ENCODE measurements at regions not wholly inside any gene's neighbourhood (a gene's known extent, or its start where the extent isn't known, plus 50 kb on each side); places are given as distances from the start of the nearest gene placed in this dataset.

GRCh38 chr2:19033240-19033639 lies 325.2 kb downstream of the OSR1 start:
- Mint-ChIP-seq H3K36me3 (ENCODE audit: low read depth, unreplicated experiment) (no peaks in the 10 kb centered on the region), H3K4me3 (ENCODE audit: unreplicated experiment) (no peak overlapping the region), H3K27ac (ENCODE audit: unreplicated experiment) (no peak overlapping the region), H3K9me3 (ENCODE audit: unreplicated experiment) (no peaks in the 10 kb centered on the region), H3K27me3 (ENCODE audit: unreplicated experiment) (no peaks in the 10 kb centered on the region), H3K4me1 (ENCODE audit: unreplicated experiment) (no peaks in the 10 kb centered on the region)
- DNase-seq (ENCODE audit: low spot score): no peak
- no peak for TF ChIP-seq CTCF (IDR thresholded peaks at IDR 0.05; ENCODE audit: unreplicated experiment)

- H3K36me3 Mint-ChIP-seq (ENCODE audit: low read depth, unreplicated experiment): no peaks in the 10 kb centered on the region
- H3K4me1 Mint-ChIP-seq (ENCODE audit: unreplicated experiment): no peaks in the 10 kb centered on the region
- H3K4me3 Mint-ChIP-seq (ENCODE audit: unreplicated experiment): no peak overlapping the region
- no peak overlapping the region for H3K27ac Mint-ChIP-seq (ENCODE audit: unreplicated experiment)
- no peaks in the 10 kb centered on the region for H3K9me3 Mint-ChIP-seq (ENCODE audit: unreplicated experiment)
- no peak for DNase-seq (ENCODE audit: low spot score)
- TF ChIP-seq CTCF (IDR thresholded peaks at IDR 0.05; ENCODE audit: unreplicated experiment): no peak
- no peaks in the 10 kb centered on the region for H3K27me3 Mint-ChIP-seq (ENCODE audit: unreplicated experiment)
These were observed 326.8 kb downstream of the OSR1 start for GRCh38 chr2:19031642-19032041.

GRCh38 chr2:19029655-19030054 lies 328.8 kb downstream of the OSR1 start:
- Mint-ChIP-seq H3K4me3 (ENCODE audit: unreplicated experiment) (no peak overlapping the region), H3K9me3 (ENCODE audit: unreplicated experiment) (no peaks in the 10 kb centered on the region), H3K4me1 (ENCODE audit: unreplicated experiment) (no peaks in the 10 kb centered on the region), H3K36me3 (ENCODE audit: low read depth, unreplicated experiment) (no peaks in the 10 kb centered on the region), H3K27ac (ENCODE audit: unreplicated experiment) (no peak overlapping the region), H3K27me3 (ENCODE audit: unreplicated experiment) (no peaks in the 10 kb centered on the region)
- no peak for TF ChIP-seq CTCF (IDR thresholded peaks at IDR 0.05; ENCODE audit: unreplicated experiment)
- DNase-seq (ENCODE audit: low spot score): no peak

GRCh38 chr2:19028587-19029375 lies 329.6 kb downstream of the OSR1 start:
- H3K27ac Mint-ChIP-seq (ENCODE audit: unreplicated experiment): no peak overlapping the region
- no peaks in the 10 kb centered on the region for H3K27me3 Mint-ChIP-seq (ENCODE audit: unreplicated experiment)
- TF ChIP-seq CTCF (IDR thresholded peaks at IDR 0.05; ENCODE audit: unreplicated experiment): no peak
- H3K4me1 Mint-ChIP-seq (ENCODE audit: unreplicated experiment): no peaks in the 10 kb centered on the region
- no peaks in the 10 kb centered on the region for H3K36me3 Mint-ChIP-seq (ENCODE audit: low read depth, unreplicated experiment)
- H3K4me3 Mint-ChIP-seq (ENCODE audit: unreplicated experiment): no peak overlapping the region
- H3K9me3 Mint-ChIP-seq (ENCODE audit: unreplicated experiment): no peaks in the 10 kb centered on the region
- DNase-seq (ENCODE audit: low spot score): no peak

GRCh38 chr2:19027626-19028025 lies 330.8 kb downstream of the OSR1 start:
- no peaks in the 10 kb centered on the region for H3K4me1 Mint-ChIP-seq (ENCODE audit: unreplicated experiment)
- no peak overlapping the region for H3K4me3 Mint-ChIP-seq (ENCODE audit: unreplicated experiment)
- no peaks in the 10 kb centered on the region for H3K27me3 Mint-ChIP-seq (ENCODE audit: unreplicated experiment)
- DNase-seq (ENCODE audit: low spot score): no peak
- no peak overlapping the region for H3K27ac Mint-ChIP-seq (ENCODE audit: unreplicated experiment)
- H3K9me3 Mint-ChIP-seq (ENCODE audit: unreplicated experiment): no peaks in the 10 kb centered on the region
- no peak for TF ChIP-seq CTCF (IDR thresholded peaks at IDR 0.05; ENCODE audit: unreplicated experiment)
- H3K36me3 Mint-ChIP-seq (ENCODE audit: low read depth, unreplicated experiment): no peaks in the 10 kb centered on the region
